Left renal cortex interstitium (tissue), 4 donors: ENCODE measurements at regions not wholly inside any gene's neighbourhood (a gene's known extent, or its start where the extent isn't known, plus 50 kb on each side); places are given as distances from the start of the nearest gene placed in this dataset.

Source experiments
- DNase-seq, 4 donors: peaks; one replicate each; pipeline ENCODE4 v3.0.0-alpha.2; 2013; ENCODE audit warnings: low read depth in 4 of 4, low spot score in 2 of 4, missing footprints in 1 of 4

- DNase-seq: no peak
Observed at GRCh38 chr5:93322974-93323860, 257.8 kb downstream of the NR2F1-AS1 start.

- no peak for DNase-seq
Observed at GRCh38 chr5:93320920-93321445, 260.0 kb downstream of the NR2F1-AS1 start.

- no peak for DNase-seq
Observed at GRCh38 chr5:93313672-93314071, 267.3 kb downstream of the NR2F1-AS1 start.

- no peak for DNase-seq
Observed at GRCh38 chr5:93311881-93312280, 269.1 kb downstream of the NR2F1-AS1 start.

GRCh38 chr5:93307557-93307956 is 273.5 kb downstream of the NR2F1-AS1 start:
- no peak for DNase-seq

- no peak for DNase-seq
Observed at GRCh38 chr5:93305984-93306383, 275.0 kb downstream of the NR2F1-AS1 start.

GRCh38 chr5:93304456-93305250 is 276.4 kb downstream of the NR2F1-AS1 start:
- no peak for DNase-seq

- no peak for DNase-seq
Observed at GRCh38 chr5:93303291-93303691, 277.7 kb downstream of the NR2F1-AS1 start.

- DNase-seq: no peak
Observed at GRCh38 chr5:93302711-93303110, 278.3 kb downstream of the NR2F1-AS1 start.

GRCh38 chr5:93300945-93301344 is 280.1 kb downstream of the NR2F1-AS1 start:
- no peak for DNase-seq

GRCh38 chr5:93300309-93300923 is 280.6 kb downstream of the NR2F1-AS1 start:
- DNase-seq: no peak

GRCh38 chr5:93299681-93300308 is 281.2 kb downstream of the NR2F1-AS1 start:
- peak in 2 of 4 donors; percentile 64 to 65 for DNase-seq

- no peak for DNase-seq
Observed at GRCh38 chr5:93297116-93297515, 283.9 kb downstream of the NR2F1-AS1 start.

- no peak for DNase-seq
Observed at GRCh38 chr5:93296338-93296737, 284.7 kb downstream of the NR2F1-AS1 start.

- no peak for DNase-seq
Observed at GRCh38 chr5:93294996-93295395, 286.0 kb downstream of the NR2F1-AS1 start.

GRCh38 chr5:93294199-93294598 is 286.8 kb downstream of the NR2F1-AS1 start:
- DNase-seq: no peak

GRCh38 chr5:93289942-93290341 is 291.1 kb downstream of the NR2F1-AS1 start:
- no peak for DNase-seq

- no peak for DNase-seq
Observed at GRCh38 chr5:93285461-93285860, 295.6 kb downstream of the NR2F1-AS1 start.

- no peak for DNase-seq
Observed at GRCh38 chr5:93281980-93282772, 298.8 kb downstream of the NR2F1-AS1 start.

- no peak for DNase-seq
Observed at GRCh38 chr5:93280518-93280917, 300.5 kb downstream of the NR2F1-AS1 start.
